SK-N-SH (cell line): ENCODE measurements at regions not wholly inside any gene's neighbourhood (a gene's known extent, or its start where the extent isn't known, plus 50 kb on each side); places are given as distances from the start of the nearest gene placed in this dataset.

Experiments
- CTCF ChIA-PET: fragments of 300-600, 350-600 bp; formaldehyde crosslinking; extraction: SDS; loops from one replicate; lab custom pipeline; 2021; lab: Yijun Ruan, JAX
- POLR2A ChIA-PET: fragments of 350-600 bp; sonication (Branson Sonifier 250); formaldehyde crosslinking; extraction: SDS; loops from one replicate; lab custom pipeline; 2020; ENCODE audit warnings: antibody characterized with exemption, inconsistent platforms; lab: Yijun Ruan, JAX
- DNase-seq: peaks from one replicate; pipeline ENCODE4 v3.0.0; 2012
- H2AFZ ChIP-seq: fragments of 200-600 bp; sonication (generic); 2 replicates; pipeline ENCODE4 v1.8.1; 2016; ENCODE audit warnings: antibody characterized with exemption, mild to moderate bottlenecking, low read depth
- H3F3A ChIP-seq: fragments of 200-600 bp; sonication (generic); replicated peaks from 2 replicates; pipeline ENCODE3; 2016; ENCODE audit warnings: antibody characterized with exemption, mild to moderate bottlenecking; ENCODE audit not compliant: insufficient read depth
- H3K27ac ChIP-seq, 2 experiments: fragments of 200-500 bp in 1 of 2; fragments of 200-600 bp in 1 of 2; sonication (Bioruptor generic) in 1 of 2; sonication (generic), shearing (Covaris generic) in 1 of 2; 2 replicates each; pipeline versions ENCODE4 v1.5.1 to v1.6.1; 2014 to 2016; ENCODE audit warnings: low read depth in 2 of 2, inconsistent platforms in 1 of 2, low read length in 1 of 2, mild to moderate bottlenecking in 1 of 2, mixed read lengths in 1 of 2
- H3K27me3 ChIP-seq: fragments of 200-600 bp; sonication (generic), shearing (Covaris generic); 2 replicates; pipeline ENCODE4 v1.6.1; 2016; ENCODE audit warnings: mixed run types; ENCODE audit not compliant: insufficient read depth
- H3K36me3 ChIP-seq, 2 experiments: fragments of 200-500 bp in 1 of 2; fragments of 200-600 bp in 1 of 2; sonication (Bioruptor generic) in 1 of 2; sonication (generic) in 1 of 2; replicated peaks in 1 of 2; 2 replicates each; pipeline versions ENCODE3 to v1.5.1; 2014 to 2016; ENCODE audit warnings: low read length in 1 of 2, mild to moderate bottlenecking in 1 of 2; ENCODE audit not compliant: insufficient read depth in 2 of 2, control insufficient read depth in 1 of 2
- H3K4me1 ChIP-seq, 2 experiments: fragments of 200-500 bp in 1 of 2; fragments of 200-600 bp in 1 of 2; sonication (Bioruptor generic) in 1 of 2; sonication (generic), shearing (Covaris generic) in 1 of 2; 2 replicates each; pipeline versions ENCODE4 v1.5.1 to v1.6.1; 2014 to 2016; ENCODE audit warnings: low read depth in 1 of 2, low read length in 1 of 2, mixed run types in 1 of 2; ENCODE audit not compliant: insufficient read depth in 2 of 2, control insufficient read depth in 1 of 2
- H3K4me2 ChIP-seq: fragments of 200-600 bp; sonication (generic), shearing (Covaris generic); 2 replicates; pipeline ENCODE4 v1.6.1; 2017; ENCODE audit warnings: mixed run types
- H3K4me3 ChIP-seq, 2 experiments: fragments of 200-500 bp in 1 of 2; fragments of 200-600 bp in 1 of 2; sonication (Bioruptor generic) in 1 of 2; sonication (generic), shearing (Covaris generic) in 1 of 2; 2 replicates each; pipeline versions ENCODE4 v1.5.1 to v1.8.1; 2014 to 2016; ENCODE audit warnings: low read depth in 2 of 2, inconsistent platforms in 1 of 2, low read length in 1 of 2, mild to moderate bottlenecking in 1 of 2, mixed read lengths in 1 of 2, moderate library complexity in 1 of 2
- H3K79me2 ChIP-seq: fragments of 200-600 bp; sonication (generic); 2 replicates; pipeline ENCODE4 v1.8.1; 2017; ENCODE audit warnings: mild to moderate bottlenecking; ENCODE audit not compliant: insufficient read depth
- H3K9ac ChIP-seq: fragments of 200-600 bp; sonication (generic); 2 replicates; pipeline ENCODE4 v1.6.1; 2017; ENCODE audit warnings: mixed run types
- H3K9me2 ChIP-seq: fragments of 200-600 bp; sonication (generic); 2 replicates; pipeline ENCODE4 v1.6.1; 2017; ENCODE audit warnings: mixed run types
- H3K9me3 ChIP-seq: fragments of 200-600 bp; sonication (generic); 2 replicates; pipeline ENCODE4 v1.6.1; 2017; ENCODE audit warnings: mixed run types, mild to moderate bottlenecking, moderate library complexity
- H4K20me1 ChIP-seq: fragments of 200-600 bp; sonication (generic); 2 replicates; pipeline ENCODE4 v1.6.1; 2017; ENCODE audit warnings: mild to moderate bottlenecking, mixed run types; ENCODE audit not compliant: insufficient read depth
- ELF1 ChIP-seq: IDR thresholded peaks from 2 replicates; pipeline ENCODE4 v1.4.0; 2012
- EP300 ChIP-seq, 2 experiments: IDR thresholded peaks; 2 replicates each; pipeline versions ENCODE4 v1.4.0 to v1.6.1; 2012; ENCODE audit warnings: borderline replicate concordance in 1 of 2, low read depth in 1 of 2, low read length in 1 of 2
- EZH2phosphoT487 ChIP-seq: fragments of 200-600 bp; sonication (generic); IDR thresholded peaks from 2 replicates; pipeline ENCODE4 v1.6.1; 2017; ENCODE audit warnings: low read depth, mixed run types, mild to moderate bottlenecking, antibody characterized with exemption, moderate library complexity, borderline replicate concordance
- MXI1 ChIP-seq: IDR thresholded peaks from 2 replicates; pipeline ENCODE4 v1.6.1; 2012; ENCODE audit warnings: mild to moderate bottlenecking, low read depth, low read length, improper control_type of control experiment
- NRF1 ChIP-seq: IDR thresholded peaks from 2 replicates; pipeline ENCODE4 v1.6.1; 2012; ENCODE audit warnings: low read depth, mild to moderate bottlenecking, low read length
- RAD21 ChIP-seq: IDR thresholded peaks from 2 replicates; pipeline ENCODE4 v1.6.1; 2012; ENCODE audit warnings: mild to moderate bottlenecking, low read length
- RFX5 ChIP-seq: IDR thresholded peaks from 2 replicates; pipeline ENCODE4 v1.6.1; 2012; ENCODE audit warnings: mild to moderate bottlenecking, improper control_type of control experiment, low read length
- SIN3A ChIP-seq: IDR thresholded peaks from 2 replicates; pipeline ENCODE4 v1.6.1; 2012; ENCODE audit warnings: low read depth, mild to moderate bottlenecking, low read length, moderate library complexity, borderline replicate concordance
- SMC3 ChIP-seq: IDR thresholded peaks from 2 replicates; pipeline ENCODE4 v1.6.1; 2012; ENCODE audit warnings: low read depth, low read length, improper control_type of control experiment
- TF ChIP-seq, protein P1 (sequence below): fragments of 200-600 bp; sonication (generic); IDR thresholded peaks from 2 replicates; pipeline ENCODE4 v1.6.1; 2017; ENCODE audit warnings: antibody characterized with exemption, mild to moderate bottlenecking, moderate library complexity
- TF ChIP-seq, protein P2 (sequence below): IDR thresholded peaks from 2 replicates; pipeline ENCODE4 v1.6.1; 2012; ENCODE audit warnings: mild to moderate bottlenecking, low read depth, low read length, moderate library complexity
- TF ChIP-seq, protein P3 (sequence below): IDR thresholded peaks from 2 replicates; pipeline ENCODE4; 2012

DNA sequence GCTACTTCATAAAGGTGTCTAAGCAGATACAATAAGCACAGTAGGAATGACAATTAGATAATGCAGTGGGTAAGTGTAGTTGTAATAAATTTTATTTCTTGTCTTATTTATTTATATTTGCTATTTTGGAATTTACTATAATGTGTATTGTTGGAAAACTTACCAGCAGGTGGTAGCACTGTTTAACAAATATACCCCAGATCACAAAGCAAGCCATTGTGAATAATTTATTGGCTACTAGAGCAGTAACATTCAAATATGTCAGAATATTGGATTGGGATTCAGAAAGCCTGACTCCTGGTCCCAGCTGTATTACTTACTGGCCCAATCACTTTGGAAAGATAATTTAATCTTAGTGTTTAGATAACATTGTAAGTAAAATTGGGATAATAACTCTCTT lies 78.0 kb downstream of the ISOC1 start:
- ChIA-PET CTCF (interaction anchor here (0.8 to 1.0 kb wide), 3 partner anchors 267 to 599 kb away, joined by 3 to 4 read pairs (median 3); no protein-coding TSS in a partner anchor), POLR2A (no interaction called here)
- TF ChIP-seq RFX5 (no peak), MXI1 (peak; percentile 22; the same call in 1 of the 2 replicates), RAD21 (peak; percentile 78), ELF1 (no peak), NRF1 (no peak), SIN3A (no peak), EZH2phosphoT487 (no peak), SMC3 (peak; percentile 43), EP300 (IDR thresholded peaks at IDR 0.05; ENCODE audit: borderline replicate concordance in 1 of 2, low read depth in 1 of 2, low read length in 1 of 2) (no peak)
- TF ChIP-seq, protein P1, sequence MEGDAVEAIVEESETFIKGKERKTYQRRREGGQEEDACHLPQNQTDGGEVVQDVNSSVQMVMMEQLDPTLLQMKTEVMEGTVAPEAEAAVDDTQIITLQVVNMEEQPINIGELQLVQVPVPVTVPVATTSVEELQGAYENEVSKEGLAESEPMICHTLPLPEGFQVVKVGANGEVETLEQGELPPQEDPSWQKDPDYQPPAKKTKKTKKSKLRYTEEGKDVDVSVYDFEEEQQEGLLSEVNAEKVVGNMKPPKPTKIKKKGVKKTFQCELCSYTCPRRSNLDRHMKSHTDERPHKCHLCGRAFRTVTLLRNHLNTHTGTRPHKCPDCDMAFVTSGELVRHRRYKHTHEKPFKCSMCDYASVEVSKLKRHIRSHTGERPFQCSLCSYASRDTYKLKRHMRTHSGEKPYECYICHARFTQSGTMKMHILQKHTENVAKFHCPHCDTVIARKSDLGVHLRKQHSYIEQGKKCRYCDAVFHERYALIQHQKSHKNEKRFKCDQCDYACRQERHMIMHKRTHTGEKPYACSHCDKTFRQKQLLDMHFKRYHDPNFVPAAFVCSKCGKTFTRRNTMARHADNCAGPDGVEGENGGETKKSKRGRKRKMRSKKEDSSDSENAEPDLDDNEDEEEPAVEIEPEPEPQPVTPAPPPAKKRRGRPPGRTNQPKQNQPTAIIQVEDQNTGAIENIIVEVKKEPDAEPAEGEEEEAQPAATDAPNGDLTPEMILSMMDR = peak; percentile 35
- TF ChIP-seq, protein P2, sequence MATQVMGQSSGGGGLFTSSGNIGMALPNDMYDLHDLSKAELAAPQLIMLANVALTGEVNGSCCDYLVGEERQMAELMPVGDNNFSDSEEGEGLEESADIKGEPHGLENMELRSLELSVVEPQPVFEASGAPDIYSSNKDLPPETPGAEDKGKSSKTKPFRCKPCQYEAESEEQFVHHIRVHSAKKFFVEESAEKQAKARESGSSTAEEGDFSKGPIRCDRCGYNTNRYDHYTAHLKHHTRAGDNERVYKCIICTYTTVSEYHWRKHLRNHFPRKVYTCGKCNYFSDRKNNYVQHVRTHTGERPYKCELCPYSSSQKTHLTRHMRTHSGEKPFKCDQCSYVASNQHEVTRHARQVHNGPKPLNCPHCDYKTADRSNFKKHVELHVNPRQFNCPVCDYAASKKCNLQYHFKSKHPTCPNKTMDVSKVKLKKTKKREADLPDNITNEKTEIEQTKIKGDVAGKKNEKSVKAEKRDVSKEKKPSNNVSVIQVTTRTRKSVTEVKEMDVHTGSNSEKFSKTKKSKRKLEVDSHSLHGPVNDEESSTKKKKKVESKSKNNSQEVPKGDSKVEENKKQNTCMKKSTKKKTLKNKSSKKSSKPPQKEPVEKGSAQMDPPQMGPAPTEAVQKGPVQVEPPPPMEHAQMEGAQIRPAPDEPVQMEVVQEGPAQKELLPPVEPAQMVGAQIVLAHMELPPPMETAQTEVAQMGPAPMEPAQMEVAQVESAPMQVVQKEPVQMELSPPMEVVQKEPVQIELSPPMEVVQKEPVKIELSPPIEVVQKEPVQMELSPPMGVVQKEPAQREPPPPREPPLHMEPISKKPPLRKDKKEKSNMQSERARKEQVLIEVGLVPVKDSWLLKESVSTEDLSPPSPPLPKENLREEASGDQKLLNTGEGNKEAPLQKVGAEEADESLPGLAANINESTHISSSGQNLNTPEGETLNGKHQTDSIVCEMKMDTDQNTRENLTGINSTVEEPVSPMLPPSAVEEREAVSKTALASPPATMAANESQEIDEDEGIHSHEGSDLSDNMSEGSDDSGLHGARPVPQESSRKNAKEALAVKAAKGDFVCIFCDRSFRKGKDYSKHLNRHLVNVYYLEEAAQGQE = no peak
- TF ChIP-seq, protein P3, sequence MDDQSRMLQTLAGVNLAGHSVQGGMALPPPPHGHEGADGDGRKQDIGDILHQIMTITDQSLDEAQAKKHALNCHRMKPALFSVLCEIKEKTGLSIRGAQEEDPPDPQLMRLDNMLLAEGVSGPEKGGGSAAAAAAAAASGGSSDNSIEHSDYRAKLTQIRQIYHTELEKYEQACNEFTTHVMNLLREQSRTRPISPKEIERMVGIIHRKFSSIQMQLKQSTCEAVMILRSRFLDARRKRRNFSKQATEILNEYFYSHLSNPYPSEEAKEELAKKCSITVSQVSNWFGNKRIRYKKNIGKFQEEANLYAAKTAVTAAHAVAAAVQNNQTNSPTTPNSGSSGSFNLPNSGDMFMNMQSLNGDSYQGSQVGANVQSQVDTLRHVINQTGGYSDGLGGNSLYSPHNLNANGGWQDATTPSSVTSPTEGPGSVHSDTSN = no peak
- Histone ChIP-seq H3F3A (no peaks in the 10 kb centered on the region), H3K79me2 (no peaks in the 10 kb centered on the region), H3K27me3 (no peaks in the 10 kb centered on the region), H3K4me1 (no peaks in the 10 kb centered on the region), H3K9ac (no peak overlapping the region), H3K9me2 (no peaks in the 10 kb centered on the region), H3K4me3 (no peak overlapping the region), H3K36me3 (no peaks in the 10 kb centered on the region), H2AFZ (no peak overlapping the region), H3K4me2 (no peak overlapping the region), H4K20me1 (no peaks in the 10 kb centered on the region), H3K9me3 (no peaks in the 10 kb centered on the region), H3K27ac (no peak overlapping the region)
- DNase-seq = peak; percentile 11
